HCT116 (cell line): ENCODE measurements at regions not wholly inside any gene's neighbourhood (a gene's known extent, or its start where the extent isn't known, plus 50 kb on each side); places are given as distances from the start of the nearest gene placed in this dataset.
A peak's percentile ranks its signal among the peaks of the same experiment; 100 is the strongest.

ENCODE experiments used
- CBX3 ChIP-seq: IDR thresholded peaks from 2 replicates; pipeline ENCODE4 v1.6.1; 2012; ENCODE audit warnings: low read depth
- CEBPB ChIP-seq: IDR thresholded peaks from 2 replicates; pipeline ENCODE4 v1.6.1; 2012; ENCODE audit warnings: low read depth
- EGR1 ChIP-seq: IDR thresholded peaks from 2 replicates; pipeline ENCODE4 v1.6.1; 2012; ENCODE audit warnings: low read depth
- FOSL1 ChIP-seq: IDR thresholded peaks from 2 replicates; pipeline ENCODE4 v1.6.1; 2012; ENCODE audit warnings: low read depth
- JUND ChIP-seq: IDR thresholded peaks from 2 replicates; pipeline ENCODE4 v1.6.1; 2012
- MAX ChIP-seq: IDR thresholded peaks from 2 replicates; pipeline ENCODE4 v1.6.1; 2012
- POLR2AphosphoS5 ChIP-seq: IDR thresholded peaks from 2 replicates; pipeline ENCODE4 v1.6.1; 2011; ENCODE audit warnings: mild to moderate bottlenecking, low read depth, low read length, moderate library complexity
- REST ChIP-seq: IDR thresholded peaks from 2 replicates; pipeline ENCODE4 v1.6.1; 2012; ENCODE audit warnings: low read depth
- SP1 ChIP-seq: IDR thresholded peaks from 2 replicates; pipeline ENCODE4 v1.6.1; 2012; ENCODE audit warnings: low read depth
- SRF ChIP-seq: IDR thresholded peaks from 2 replicates; pipeline ENCODE4 v1.6.1; 2012; ENCODE audit warnings: low read depth
- TCF7L2 ChIP-seq: IDR thresholded peaks from 2 replicates; pipeline ENCODE4 v1.7.0; 2011; ENCODE audit warnings: borderline replicate concordance, inconsistent platforms; ENCODE audit not compliant: insufficient read depth, insufficient read length; ENCODE audit errors: extremely low read depth
- YY1 ChIP-seq: IDR thresholded peaks from 2 replicates; pipeline ENCODE4 v1.6.1; 2011; ENCODE audit warnings: low read length, low read depth, moderate library complexity, mild to moderate bottlenecking; ENCODE audit not compliant: insufficient replicate concordance; ENCODE audit errors: extremely low read depth
- ZFX ChIP-seq: fragments of 450-650 bp; IDR thresholded peaks from 2 replicates; pipeline ENCODE4 v1.6.1; 2017

DNA sequence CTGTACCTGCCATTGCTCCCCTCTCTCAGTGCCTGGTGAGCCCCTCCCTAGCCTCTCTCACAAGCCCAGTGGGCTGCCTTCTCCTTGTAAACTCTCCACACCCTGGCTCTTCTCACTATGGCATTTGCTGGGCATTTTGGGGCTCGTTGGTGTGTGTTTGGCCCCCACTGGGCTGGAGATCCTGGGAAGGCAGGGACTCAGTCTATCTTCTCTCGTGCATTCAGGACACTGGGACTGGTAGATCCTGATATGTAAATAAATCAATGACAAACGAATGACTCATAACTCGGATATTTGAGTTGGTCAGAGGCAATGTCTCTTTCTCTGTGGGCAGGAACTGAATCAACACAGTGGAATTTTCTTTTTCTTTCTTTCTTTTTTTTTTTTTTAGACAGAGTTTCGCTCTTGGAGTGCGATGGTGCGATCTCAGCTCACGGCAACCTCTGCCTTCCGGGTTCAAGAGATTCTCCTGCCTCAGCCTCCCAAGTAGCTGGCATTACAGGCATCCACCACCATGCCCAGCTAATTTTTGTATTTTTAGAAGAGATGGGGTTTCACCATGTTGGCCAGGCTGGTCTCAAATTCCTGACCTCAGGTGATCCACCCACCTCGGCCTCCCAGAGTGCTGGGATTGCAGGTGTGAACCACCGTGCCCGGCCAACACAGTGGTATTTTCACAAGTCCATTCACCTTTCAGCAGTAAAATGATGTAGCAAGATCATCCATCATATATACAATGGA is 144.6 kb upstream of the SPRED2 start (continued):
- peak; percentile 98 for TF ChIP-seq FOSL1
- peak; percentile 54; the same call in 1 of the 2 replicates for TF ChIP-seq MAX
- TF ChIP-seq POLR2AphosphoS5, result peak; percentile 69
- TF ChIP-seq SP1, result peak; percentile 92
- no peak for TF ChIP-seq YY1
- peak; percentile 15; the same call in 1 of the 2 replicates for TF ChIP-seq SRF
- peak; percentile 98 for TF ChIP-seq JUND
- no peak for TF ChIP-seq TCF7L2
- TF ChIP-seq ZFX, result no peak
- peak; percentile 65 for TF ChIP-seq EGR1
- peak; percentile 71 for TF ChIP-seq CBX3
- no peak for TF ChIP-seq CEBPB
- TF ChIP-seq REST, result no peak
